ENCODE measurements at regions not wholly inside any gene's neighbourhood (a gene's known extent, or its start where the extent isn't known, plus 50 kb on each side); places are given as distances from the start of the nearest gene placed in this dataset.
A peak's percentile ranks its signal among the peaks of the same experiment; 100 is the strongest.

DNA sequence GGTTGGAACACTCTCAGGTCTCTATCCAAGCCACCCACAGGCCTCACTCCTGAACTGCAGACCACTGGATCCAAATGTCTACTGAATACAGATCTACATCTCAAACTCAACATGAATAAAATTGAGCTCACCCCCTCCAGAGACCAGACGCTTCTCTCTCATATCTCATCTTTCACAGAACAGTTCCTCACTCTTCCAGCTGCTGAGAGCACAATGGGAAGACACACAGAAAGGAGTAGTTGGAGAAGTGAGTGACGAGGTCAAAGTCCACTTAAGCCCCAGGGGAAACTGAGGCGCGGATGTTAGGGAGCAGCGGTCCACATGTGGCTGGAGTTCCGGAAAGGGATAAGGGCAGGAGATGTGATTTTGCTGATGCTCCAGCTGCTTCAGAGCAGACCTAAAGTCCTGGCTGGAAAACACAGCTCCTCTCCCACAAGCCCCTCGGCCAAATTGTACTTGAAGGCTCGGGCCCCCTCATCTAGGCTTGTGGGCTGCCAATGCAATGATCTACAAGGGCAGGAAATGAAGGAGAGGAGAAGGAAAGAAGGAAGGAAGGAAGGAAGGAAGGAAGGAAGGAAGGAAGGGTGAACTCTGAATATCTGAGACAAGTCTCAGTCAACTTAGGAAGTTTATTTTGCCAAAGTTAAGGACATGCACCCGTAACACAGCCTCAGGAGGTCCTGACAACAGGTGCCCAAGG is 211.2 kb upstream of the TLE3 start:
- intact Hi-C loops (cut with DNase I; ENCODE audit: low total_unique reads) = no loop called here
- no peak for DNase-seq (ENCODE audit: low spot score in 2 of 2)
- no peaks in the 10 kb centered on the region for H3K27me3 ChIP-seq
- no peaks in the 10 kb centered on the region for H3K4me1 ChIP-seq
- no peaks in the 10 kb centered on the region for H3K9me3 ChIP-seq
- TF ChIP-seq POLR2A (IDR thresholded peaks at IDR 0.05) (no peak), CTCF (IDR thresholded peaks at IDR 0.05) (no peak), POLR2AphosphoS5 (IDR thresholded peaks at IDR 0.05) (no peak)
- no peaks in the 10 kb centered on the region for H3K36me3 ChIP-seq
- H3K4me3 ChIP-seq = no peak overlapping the region
- no peak overlapping the region for H3K27ac ChIP-seq

DNA sequence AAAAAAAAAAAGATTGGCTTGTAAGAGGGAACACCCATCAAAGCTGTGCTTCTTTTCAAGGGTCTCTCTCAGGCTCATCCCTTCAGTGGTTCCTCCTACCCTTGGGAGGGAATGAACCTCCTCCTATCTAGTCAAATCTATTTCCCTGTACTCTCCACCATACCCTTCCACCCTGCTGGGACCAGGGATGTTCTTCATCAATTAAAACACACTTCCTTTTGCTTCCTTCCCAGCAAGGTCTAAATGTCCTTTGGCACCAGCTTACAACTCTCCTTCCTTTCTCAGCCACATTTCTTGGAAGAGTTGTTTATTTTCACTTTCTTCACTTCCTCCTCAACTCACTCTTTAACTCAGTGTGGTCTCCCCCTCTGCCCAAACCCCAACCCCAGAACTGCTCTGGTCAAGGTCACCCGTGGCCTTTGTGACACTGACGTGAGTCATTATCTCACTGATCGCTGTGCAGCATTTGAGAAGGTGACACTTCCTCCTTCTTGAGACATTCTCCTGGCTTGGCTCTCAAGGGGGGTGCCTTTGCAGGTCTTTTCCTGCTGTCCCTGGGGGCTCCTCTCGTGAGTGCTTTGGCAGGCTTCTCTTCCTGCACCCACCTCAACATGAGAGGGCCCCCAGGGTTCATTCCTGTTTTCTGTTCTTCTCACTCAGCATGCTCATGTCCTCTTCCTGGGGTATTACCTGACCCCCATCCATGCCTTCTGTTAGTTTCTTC is 210.5 kb upstream of the TLE3 start:
- H3K27me3 ChIP-seq = no peaks in the 10 kb centered on the region
- no peak overlapping the region for H3K27ac ChIP-seq
- no peak overlapping the region for H3K4me3 ChIP-seq
- no peaks in the 10 kb centered on the region for H3K9me3 ChIP-seq
- H3K36me3 ChIP-seq = no peaks in the 10 kb centered on the region
- no peaks in the 10 kb centered on the region for H3K4me1 ChIP-seq
- intact Hi-C loops (cut with DNase I; ENCODE audit: low total_unique reads) = no loop called here
- TF ChIP-seq POLR2A (IDR thresholded peaks at IDR 0.05) (no peak), POLR2AphosphoS5 (IDR thresholded peaks at IDR 0.05) (no peak), CTCF (IDR thresholded peaks at IDR 0.05) (no peak)
- peak in 1 of 2 donors; percentile 13 for DNase-seq (ENCODE audit: low spot score in 2 of 2)

DNA sequence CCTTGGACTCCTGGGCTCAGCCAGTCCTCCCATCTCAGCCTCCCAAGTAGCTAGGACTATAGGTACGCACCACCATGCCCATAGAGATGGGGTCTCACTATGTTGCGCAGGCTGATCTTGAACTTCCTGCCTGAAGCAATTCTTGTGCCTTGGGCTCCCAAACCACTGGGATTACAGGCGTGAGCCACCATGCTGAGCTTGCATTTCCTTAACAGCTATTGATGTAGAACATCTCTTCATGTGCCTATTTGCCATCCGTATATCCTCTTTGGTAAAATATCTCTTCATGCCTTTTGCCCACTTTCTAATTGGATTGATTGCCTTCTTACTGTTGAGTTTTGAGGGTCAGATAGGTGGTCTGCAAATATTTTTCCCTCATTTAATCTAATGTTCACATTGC is 208.9 kb upstream of the TLE3 start:
- no peaks in the 10 kb centered on the region for H3K9me3 ChIP-seq
- no peaks in the 10 kb centered on the region for H3K4me1 ChIP-seq
- no peak for DNase-seq (ENCODE audit: low spot score in 2 of 2)
- no peak for TF ChIP-seq CTCF (IDR thresholded peaks at IDR 0.05)
- TF ChIP-seq POLR2A (IDR thresholded peaks at IDR 0.05) = no peak
- TF ChIP-seq POLR2AphosphoS5 (IDR thresholded peaks at IDR 0.05) = no peak
- intact Hi-C loops (cut with DNase I; ENCODE audit: low total_unique reads) = no loop called here
- H3K4me3 ChIP-seq = no peak overlapping the region
- no peaks in the 10 kb centered on the region for H3K27me3 ChIP-seq
- no peak overlapping the region for H3K27ac ChIP-seq
- no peaks in the 10 kb centered on the region for H3K36me3 ChIP-seq

GRCh38 chr15:70306081-70306480 is 208.4 kb upstream of the TLE3 start:
- Histone ChIP-seq H3K9me3 (no peaks in the 10 kb centered on the region), H3K4me1 (no peaks in the 10 kb centered on the region), H3K36me3 (no peaks in the 10 kb centered on the region), H3K4me3 (no peak overlapping the region), H3K27ac (no peak overlapping the region), H3K27me3 (no peaks in the 10 kb centered on the region)
- TF ChIP-seq CTCF (IDR thresholded peaks at IDR 0.05) (no peak), POLR2A (IDR thresholded peaks at IDR 0.05) (no peak), POLR2AphosphoS5 (IDR thresholded peaks at IDR 0.05) (no peak)
- intact Hi-C loops (cut with DNase I; ENCODE audit: low total_unique reads) = no loop called here
- DNase-seq (ENCODE audit: low spot score in 2 of 2) = no peak

DNA sequence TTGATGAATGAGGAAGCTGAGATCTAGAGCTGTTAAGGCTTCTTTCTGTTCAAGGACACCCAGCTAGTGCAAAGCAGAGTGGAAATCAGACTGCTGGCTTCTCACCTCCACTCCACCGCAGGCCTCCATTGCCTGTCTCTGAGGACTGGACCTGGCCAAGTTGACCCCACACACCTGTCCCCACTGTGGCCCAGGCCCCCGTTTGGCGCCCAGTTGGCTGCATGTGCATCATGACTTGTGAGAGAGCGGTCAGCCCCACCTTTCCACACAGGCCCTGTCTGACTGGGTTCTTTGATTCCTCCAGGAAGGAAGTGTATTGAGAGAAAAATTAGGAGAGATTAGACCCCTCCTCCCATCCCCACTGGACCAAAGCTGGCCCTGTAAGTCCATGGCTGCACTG is 206.3 kb upstream of the TLE3 start:
- no peak overlapping the region for H3K27ac ChIP-seq
- H3K27me3 ChIP-seq = no peaks in the 10 kb centered on the region
- DNase-seq (ENCODE audit: low spot score in 2 of 2) = no peak
- no peaks in the 10 kb centered on the region for H3K36me3 ChIP-seq
- TF ChIP-seq POLR2A (IDR thresholded peaks at IDR 0.05) = no peak
- TF ChIP-seq POLR2AphosphoS5 (IDR thresholded peaks at IDR 0.05) = no peak
- TF ChIP-seq CTCF (IDR thresholded peaks at IDR 0.05) = no peak
- intact Hi-C loops (cut with DNase I; ENCODE audit: low total_unique reads) = no loop called here
- no peaks in the 10 kb centered on the region for H3K9me3 ChIP-seq
- no peak overlapping the region for H3K4me3 ChIP-seq
- no peaks in the 10 kb centered on the region for H3K4me1 ChIP-seq
